Bronchial epithelial cell (primary cell): ENCODE measurements at regions not wholly inside any gene's neighbourhood (a gene's known extent, or its start where the extent isn't known, plus 50 kb on each side); places are given as distances from the start of the nearest gene placed in this dataset.

ENCODE experiments used
- DNase-seq: peaks from one replicate; pipeline ENCODE4 v3.0.0-alpha.2; 2010; ENCODE audit warnings: low read depth
- FAIRE-seq: peaks from 2 replicates; lab custom pipeline; 2011; peaks lifted over from hg19 to GRCh38; lab: Jason Lieb, UNC
- H3K27me3 ChIP-seq: 2 replicates; pipeline ENCODE4 v1.5.1; 2011; ENCODE audit warnings: low read length; ENCODE audit not compliant: control insufficient read depth, insufficient read depth
- H3K36me3 ChIP-seq: 2 replicates; pipeline ENCODE4 v1.5.1; 2011; ENCODE audit warnings: low read length; ENCODE audit not compliant: control insufficient read depth, insufficient read depth
- H3K4me3 ChIP-seq: 2 replicates; pipeline ENCODE4 v1.5.1; 2011; ENCODE audit warnings: mild to moderate bottlenecking, low read depth, low read length, control low read depth
- CTCF ChIP-seq: IDR thresholded peaks from 2 replicates; pipeline ENCODE4 v1.5.1; 2011; ENCODE audit warnings: mild to moderate bottlenecking, moderate library complexity, low read length, control low read depth, inconsistent platforms; ENCODE audit not compliant: insufficient read depth, severe bottlenecking

- no peak for TF ChIP-seq CTCF
- H3K27me3 ChIP-seq: no peaks in the 10 kb centered on the region
- no peak overlapping the region for H3K4me3 ChIP-seq
- H3K36me3 ChIP-seq: no peaks in the 10 kb centered on the region
- FAIRE-seq (no peak), DNase-seq (no peak)
Measured at GRCh38 chr1:10932088-10932487, 80.4 kb upstream of the TARDBP start.

GRCh38 chr1:10934150-10934818 is 78.2 kb upstream of the TARDBP start:
- FAIRE-seq (no peak), DNase-seq (no peak)
- no peak for TF ChIP-seq CTCF
- Histone ChIP-seq H3K36me3 (no peaks in the 10 kb centered on the region), H3K4me3 (no peak overlapping the region), H3K27me3 (no peaks in the 10 kb centered on the region)

- DNase-seq (no peak), FAIRE-seq (no peak)
- no peak overlapping the region for H3K4me3 ChIP-seq
- H3K27me3 ChIP-seq: no peaks in the 10 kb centered on the region
- TF ChIP-seq CTCF: no peak
- no peaks in the 10 kb centered on the region for H3K36me3 ChIP-seq
Measured at GRCh38 chr1:10935246-10935645, 77.2 kb upstream of the TARDBP start.

GRCh38 chr1:10935724-10936123 is 76.7 kb upstream of the TARDBP start:
- H3K36me3 ChIP-seq: no peaks in the 10 kb centered on the region
- FAIRE-seq (no peak), DNase-seq (no peak)
- H3K27me3 ChIP-seq: no peaks in the 10 kb centered on the region
- TF ChIP-seq CTCF: no peak
- H3K4me3 ChIP-seq: no peak overlapping the region

GRCh38 chr1:10936998-10937901 is 75.2 kb upstream of the TARDBP start:
- no peaks in the 10 kb centered on the region for H3K36me3 ChIP-seq
- FAIRE-seq: no peak
- DNase-seq: no peak
- H3K4me3 ChIP-seq: no peak overlapping the region
- TF ChIP-seq CTCF: no peak
- no peaks in the 10 kb centered on the region for H3K27me3 ChIP-seq
